Spleen (tissue), 7 donors: ENCODE measurements at regions not wholly inside any gene's neighbourhood (a gene's known extent, or its start where the extent isn't known, plus 50 kb on each side); places are given as distances from the start of the nearest gene placed in this dataset.

Experiments used
- CTCF ChIP-seq, 11 experiments: fragments of 200-600 bp in 7 of 11; fragments of 450-650 bp in 4 of 11; sonication (generic) in 4 of 11; IDR thresholded peaks in 8 of 11; conservative IDR thresholded peaks in 3 of 11; 1 replicate in 7 of 11; 2 replicates in 4 of 11; pipeline versions ENCODE4 v1.4.0 to v1.8.0; 2016 to 2021; ENCODE audit warnings: antibody characterized with exemption in 11 of 11, inconsistent platforms in 4 of 11, mild to moderate bottlenecking in 1 of 11
- POLR2A ChIP-seq, 3 donors: fragments of 450-650 bp; IDR thresholded peaks; one replicate each; pipeline ENCODE4 v1.5.1; 2017; ENCODE audit warnings: antibody characterized with exemption in 3 of 3, mild to moderate bottlenecking in 1 of 3
- POLR2AphosphoS5 ChIP-seq, 3 donors: sonication (generic); formaldehyde crosslinking; IDR thresholded peaks; one replicate each; pipeline ENCODE4 v1.5.1; 2017; ENCODE audit warnings: antibody characterized with exemption in 3 of 3
- donor health status: DM: no; HTN: no; CAD: no; lungs with moderate emphysema.
- donor health status: DM: no; HTN: no; CAD: no.
- donor health status: DM: no; HTN: no; CAD: no.

GRCh38 chr20:63124782-63125580 is 91.0 kb downstream of the YTHDF1 start:
- TF ChIP-seq CTCF (IDR thresholded peaks at IDR 0.05 in 8 of 11, conservative IDR thresholded peaks at IDR 0.05 in 3 of 11), result no peak
- no peak for TF ChIP-seq POLR2A (IDR thresholded peaks at IDR 0.05)
- TF ChIP-seq POLR2AphosphoS5 (IDR thresholded peaks at IDR 0.05), result no peak
